SK-N-MC (cell line): ENCODE measurements at regions not wholly inside any gene's neighbourhood (a gene's known extent, or its start where the extent isn't known, plus 50 kb on each side); places are given as distances from the start of the nearest gene placed in this dataset.

Source experiments
- DNase-seq: peaks from one replicate; pipeline ENCODE4 v3.0.0-alpha.2; 2011; ENCODE audit warnings: low read depth, low spot score
- H3K27ac ChIP-seq: fragments of 200-600 bp; sonication (generic); 2 replicates; pipeline ENCODE4 v1.5.1; 2016; ENCODE audit warnings: mixed run types
- H3K36me3 ChIP-seq: fragments of 200-600 bp; sonication (generic); 2 replicates; pipeline ENCODE4 v1.6.1; 2017; ENCODE audit warnings: antibody characterized with exemption, low read length, mixed read lengths; ENCODE audit not compliant: insufficient read depth
- H3K4me3 ChIP-seq: fragments of 200-600 bp; sonication (generic); 2 replicates; pipeline ENCODE4 v1.5.1; 2016
- H3K9ac ChIP-seq: fragments of 200-600 bp; sonication (generic); 2 replicates; pipeline ENCODE4 v1.8.0; 2017; ENCODE audit warnings: mixed run types, mixed read lengths; ENCODE audit not compliant: insufficient read length
- H3K9me3 ChIP-seq: fragments of 200-600 bp; sonication (generic); 2 replicates; pipeline ENCODE4 v1.6.1; 2017; ENCODE audit warnings: low read depth, mild to moderate bottlenecking, antibody characterized with exemption, low read length, moderate library complexity, mixed read lengths
- EZH2 ChIP-seq: fragments of 200-600 bp; sonication (generic); IDR thresholded peaks from one replicate; pipeline ENCODE4 v1.6.1; 2017; ENCODE audit warnings: antibody characterized with exemption
- FOXP2 ChIP-seq: optimal IDR thresholded peaks from 2 replicates; pipeline ENCODE3; 2011; ENCODE audit warnings: mild to moderate bottlenecking, moderate library complexity; ENCODE audit not compliant: insufficient read depth; ENCODE audit errors: extremely low read length, control extremely low read depth
- POLR2AphosphoS5 ChIP-seq: IDR thresholded peaks from 2 replicates; pipeline ENCODE4 v1.6.1; 2012; ENCODE audit warnings: mild to moderate bottlenecking, low read depth, low read length, borderline replicate concordance

DNA sequence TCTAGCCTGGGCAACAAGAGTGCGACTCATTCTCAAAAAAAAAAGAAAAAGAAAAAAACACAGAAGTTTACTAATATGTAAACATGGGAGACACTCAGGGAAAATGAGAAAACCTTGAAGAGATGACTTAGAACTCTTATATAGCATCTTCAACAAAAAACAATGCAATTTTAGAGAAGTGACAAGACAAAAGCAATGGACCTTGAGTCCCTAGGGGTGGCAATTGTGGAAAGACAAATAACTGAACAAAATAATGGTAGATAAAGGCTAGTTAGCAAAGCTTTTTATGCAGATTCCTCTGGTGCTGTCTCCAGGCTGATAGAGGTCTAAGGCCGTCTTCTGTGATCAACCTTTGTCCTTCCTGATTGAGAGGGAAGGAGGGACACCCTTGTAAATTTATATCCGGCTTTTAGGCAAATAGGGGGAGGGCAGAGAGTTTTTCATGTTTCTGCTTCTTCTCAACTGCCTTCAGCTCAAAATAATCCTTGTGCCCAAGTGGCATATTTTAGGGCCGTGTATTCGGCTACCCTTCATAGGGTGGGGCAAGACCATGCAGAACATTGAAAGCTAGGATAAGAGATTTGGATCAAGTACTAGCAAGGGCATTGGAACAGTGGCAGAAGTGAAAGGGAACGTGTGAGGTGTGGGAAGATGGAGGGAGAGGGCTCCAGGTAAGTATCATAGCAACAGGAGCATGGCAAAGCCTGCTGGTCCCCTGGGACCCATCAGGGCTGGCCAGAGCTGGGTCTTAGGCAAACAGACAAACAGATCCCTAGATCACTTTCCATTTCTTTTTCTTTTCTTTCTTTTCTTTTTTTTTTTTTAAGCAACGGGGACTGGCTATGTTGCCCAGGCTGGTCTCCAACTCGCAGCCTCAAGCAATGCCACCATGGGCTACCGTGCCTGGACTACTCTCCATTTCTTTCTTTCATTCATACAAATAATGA, 95.0 kb upstream of the CALM2 start:
- DNase-seq, result no peak
- H3K36me3 ChIP-seq, result no peaks in the 10 kb centered on the region
- TF ChIP-seq EZH2 (no peak), POLR2AphosphoS5 (no peak), FOXP2 (no peak)
- H3K27ac ChIP-seq, result no peak overlapping the region
- no peak overlapping the region for H3K4me3 ChIP-seq
- H3K9ac ChIP-seq, result no peak overlapping the region
- H3K9me3 ChIP-seq, result no peaks in the 10 kb centered on the region

DNA sequence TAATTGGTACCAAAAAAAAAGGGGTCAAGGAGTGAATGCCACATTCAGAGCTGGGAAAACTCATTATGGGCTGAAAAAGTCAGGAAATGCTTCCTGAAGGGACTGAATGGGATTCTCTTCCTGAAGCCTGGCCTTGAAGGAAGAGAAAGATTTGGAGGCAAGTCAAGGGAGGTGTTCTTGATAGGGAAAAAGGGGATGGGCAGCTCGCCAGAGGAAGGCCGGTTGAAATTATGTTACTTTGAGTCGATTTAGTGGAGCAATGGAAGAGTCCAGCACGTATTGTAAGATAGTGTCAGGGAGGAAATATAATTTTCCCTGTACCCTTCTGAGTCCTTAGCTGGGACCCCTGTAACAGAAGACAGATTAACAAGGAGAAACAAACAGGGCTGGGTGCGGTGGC, 94.1 kb upstream of the CALM2 start:
- H3K9me3 ChIP-seq, result no peaks in the 10 kb centered on the region
- no peak overlapping the region for H3K9ac ChIP-seq
- no peak overlapping the region for H3K27ac ChIP-seq
- no peak for DNase-seq
- H3K36me3 ChIP-seq, result no peaks in the 10 kb centered on the region
- no peak overlapping the region for H3K4me3 ChIP-seq
- TF ChIP-seq EZH2 (no peak), POLR2AphosphoS5 (no peak), FOXP2 (no peak)

DNA sequence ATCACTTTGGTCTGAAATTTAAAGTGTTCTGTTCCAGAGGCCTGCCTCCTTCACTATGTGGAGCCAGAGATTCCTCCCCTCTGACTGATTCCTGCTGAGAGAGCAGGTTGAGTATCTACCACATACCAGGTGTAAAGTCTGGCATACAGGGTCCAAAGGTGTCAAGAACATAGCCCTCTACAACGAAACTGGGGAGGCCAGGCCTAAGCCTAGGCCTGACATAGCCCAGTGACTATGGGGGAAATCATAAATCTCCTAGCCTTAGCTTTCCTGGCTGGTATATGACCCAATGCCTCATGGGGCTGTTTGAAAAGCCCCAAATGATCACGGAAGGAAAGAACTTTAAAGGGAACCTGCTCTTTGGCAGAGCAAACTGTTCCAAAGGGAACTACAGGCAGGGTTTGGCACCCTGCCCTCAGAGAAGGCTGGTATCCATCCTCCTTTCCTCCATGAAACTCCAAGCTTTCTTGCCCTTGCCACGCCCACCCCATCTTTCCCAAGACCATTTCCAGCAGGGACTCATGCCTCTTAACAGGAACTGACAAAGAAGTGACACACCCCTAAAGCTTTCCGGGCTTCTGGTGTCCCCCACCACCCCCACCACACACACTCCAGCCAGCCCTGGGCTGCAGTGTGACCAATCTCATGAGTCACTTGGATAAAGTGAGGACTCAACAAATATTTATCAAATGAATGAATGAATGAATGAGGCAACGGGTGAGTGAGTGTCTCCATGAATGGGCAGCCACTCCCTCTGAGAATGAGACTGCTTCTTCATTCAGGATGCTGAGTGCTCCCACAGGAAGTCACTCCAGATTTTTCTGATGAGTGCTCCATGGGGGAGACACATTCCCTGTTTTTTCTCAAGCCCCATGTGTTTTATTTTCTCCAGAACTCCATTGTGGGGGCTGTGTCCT, 93.3 kb upstream of the CALM2 start:
- Histone ChIP-seq H3K36me3 (no peaks in the 10 kb centered on the region), H3K4me3 (no peak overlapping the region), H3K9me3 (no peaks in the 10 kb centered on the region), H3K27ac (no peak overlapping the region), H3K9ac (no peak overlapping the region)
- no peak for TF ChIP-seq FOXP2
- no peak for TF ChIP-seq EZH2
- TF ChIP-seq POLR2AphosphoS5, result no peak
- DNase-seq, result no peak

DNA sequence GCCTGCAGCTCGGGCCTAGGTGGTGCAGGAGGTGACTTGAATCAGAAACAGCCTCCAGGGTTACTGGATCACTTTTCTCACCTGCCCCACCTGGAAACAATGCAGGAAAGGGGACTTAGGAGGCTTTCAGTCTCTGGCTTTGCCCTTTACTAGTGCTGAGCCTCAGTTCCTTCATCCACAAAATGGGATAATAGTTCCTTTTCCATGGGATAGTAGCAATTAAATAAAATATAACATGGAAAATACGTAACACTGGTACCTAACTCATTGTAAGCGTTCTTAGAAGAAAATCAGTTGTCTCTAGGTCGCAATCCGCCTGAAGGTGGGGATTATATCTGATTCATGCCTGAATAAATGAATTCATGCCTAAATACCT, 91.4 kb upstream of the CALM2 start:
- Histone ChIP-seq H3K4me3 (no peak overlapping the region), H3K36me3 (no peaks in the 10 kb centered on the region), H3K27ac (no peak overlapping the region), H3K9ac (no peak overlapping the region), H3K9me3 (no peaks in the 10 kb centered on the region)
- DNase-seq, result no peak
- no peak for TF ChIP-seq FOXP2
- no peak for TF ChIP-seq POLR2AphosphoS5
- TF ChIP-seq EZH2, result no peak

DNA sequence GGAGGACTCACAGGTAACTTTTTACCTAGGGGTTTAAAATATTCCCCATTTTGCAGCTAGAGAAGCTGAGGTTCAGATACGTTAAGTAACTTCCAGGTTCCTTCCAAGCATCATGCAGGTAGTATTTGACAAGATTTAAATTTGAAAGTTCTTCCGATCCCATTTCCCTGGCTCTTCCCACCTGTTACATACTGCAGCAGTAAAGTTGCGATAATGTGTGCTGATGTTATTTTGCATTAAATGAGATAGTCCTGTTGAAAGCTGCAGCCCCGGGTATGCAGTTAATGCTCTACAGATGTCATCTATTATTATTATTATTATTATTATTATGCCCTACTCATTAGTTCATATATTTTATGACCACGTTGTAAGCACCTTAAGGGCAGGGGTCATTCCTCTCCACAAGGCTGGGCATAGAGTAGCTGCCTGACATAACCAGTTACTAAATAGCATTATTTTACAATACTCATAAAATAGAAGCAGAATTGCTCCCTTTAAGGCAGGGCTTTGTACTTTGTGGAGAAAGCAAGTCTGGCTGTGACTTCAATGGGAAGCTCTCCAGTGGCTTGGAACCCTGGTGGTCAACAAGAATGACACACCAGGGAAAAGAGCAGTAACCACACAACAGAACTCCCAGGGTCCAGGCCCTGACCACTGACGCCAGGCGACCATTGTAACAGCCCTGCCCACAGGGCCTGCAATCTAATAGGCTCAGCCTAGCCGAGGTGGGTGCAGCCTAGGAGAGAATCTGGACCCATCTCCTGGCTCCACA, 90.8 kb upstream of the CALM2 start:
- no peak for DNase-seq
- Histone ChIP-seq H3K9ac (no peak overlapping the region), H3K9me3 (no peaks in the 10 kb centered on the region), H3K27ac (no peak overlapping the region), H3K4me3 (no peak overlapping the region), H3K36me3 (no peaks in the 10 kb centered on the region)
- no peak for TF ChIP-seq POLR2AphosphoS5
- TF ChIP-seq EZH2, result no peak
- no peak for TF ChIP-seq FOXP2

DNA sequence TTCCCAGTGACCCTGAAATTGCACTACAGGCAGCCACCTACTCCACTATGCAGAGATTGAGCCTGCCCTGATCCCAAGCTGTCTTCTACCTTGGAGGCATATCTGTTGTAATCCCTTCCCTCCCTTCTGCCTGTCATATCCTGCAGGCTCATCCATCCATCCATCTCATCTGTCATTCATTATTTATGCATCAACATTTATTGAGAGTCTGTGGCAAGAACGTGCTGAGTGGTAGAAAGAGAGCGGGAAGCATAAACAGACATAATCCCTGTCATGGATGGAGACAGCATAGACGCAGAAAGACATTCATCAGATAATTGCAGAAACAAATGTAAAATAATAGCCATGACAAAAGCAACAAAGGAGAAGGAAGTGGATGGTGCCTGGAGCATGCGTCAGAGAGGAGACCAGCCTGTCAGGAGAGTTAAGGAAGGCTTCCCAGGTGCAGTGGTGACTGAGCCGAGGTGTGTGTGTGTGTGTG, 89.5 kb upstream of the CALM2 start:
- TF ChIP-seq POLR2AphosphoS5 (no peak), FOXP2 (no peak), EZH2 (no peak)
- no peak overlapping the region for H3K9ac ChIP-seq
- no peak overlapping the region for H3K27ac ChIP-seq
- no peaks in the 10 kb centered on the region for H3K9me3 ChIP-seq
- no peak for DNase-seq
- H3K4me3 ChIP-seq, result no peak overlapping the region
- H3K36me3 ChIP-seq, result no peaks in the 10 kb centered on the region

DNA sequence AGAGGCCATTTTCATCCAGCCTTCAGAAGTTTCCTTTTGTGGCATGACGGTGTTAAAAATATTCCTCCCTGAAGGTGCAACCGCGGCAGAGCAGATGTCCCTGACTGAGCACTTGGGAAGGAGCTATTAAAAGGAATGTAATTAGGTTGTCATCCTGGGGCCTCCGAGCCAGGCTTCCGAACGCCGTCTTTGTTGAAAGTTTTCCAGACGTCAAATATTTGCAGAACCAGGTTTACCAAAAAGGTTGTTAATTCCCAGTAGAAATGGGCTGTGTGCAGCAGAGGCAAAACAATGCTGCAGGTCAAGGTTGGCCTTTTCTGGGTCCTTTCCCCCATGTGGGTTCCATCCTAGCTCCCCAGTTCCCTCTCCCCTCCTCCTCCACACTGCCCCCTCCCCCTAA, 88.8 kb upstream of the CALM2 start:
- no peaks in the 10 kb centered on the region for H3K36me3 ChIP-seq
- no peak for DNase-seq
- no peaks in the 10 kb centered on the region for H3K9me3 ChIP-seq
- no peak overlapping the region for H3K4me3 ChIP-seq
- no peak overlapping the region for H3K9ac ChIP-seq
- no peak for TF ChIP-seq FOXP2
- TF ChIP-seq POLR2AphosphoS5, result no peak
- TF ChIP-seq EZH2, result no peak
- no peak overlapping the region for H3K27ac ChIP-seq

DNA sequence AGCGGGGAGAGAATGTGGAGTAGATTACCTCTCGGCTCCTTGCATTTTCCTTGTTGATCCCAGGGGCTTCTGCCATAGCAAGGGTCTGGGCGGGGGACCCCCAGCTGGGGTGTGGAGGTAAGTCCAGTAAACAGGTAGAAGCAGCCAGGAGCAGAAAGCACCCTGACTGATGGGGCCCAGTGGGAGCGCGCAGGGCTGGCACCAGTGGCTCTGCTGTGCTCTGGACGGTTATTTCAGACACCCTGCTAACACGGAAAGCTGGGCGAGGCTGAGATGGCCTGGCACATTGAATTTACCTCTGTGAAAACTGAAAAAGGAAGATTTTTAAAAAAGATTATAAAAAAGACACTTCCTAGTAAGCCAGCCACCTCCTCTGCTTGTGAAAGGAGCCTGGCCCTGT, 88.4 kb upstream of the CALM2 start:
- no peak overlapping the region for H3K9ac ChIP-seq
- no peak overlapping the region for H3K4me3 ChIP-seq
- no peaks in the 10 kb centered on the region for H3K9me3 ChIP-seq
- TF ChIP-seq EZH2, result no peak
- no peak for DNase-seq
- no peaks in the 10 kb centered on the region for H3K36me3 ChIP-seq
- H3K27ac ChIP-seq, result no peak overlapping the region
